H1 (cell line): ENCODE measurements at regions not wholly inside any gene's neighbourhood (a gene's known extent, or its start where the extent isn't known, plus 50 kb on each side); places are given as distances from the start of the nearest gene placed in this dataset.

Experiments used
- EP300 ChIP-seq, 2 experiments: IDR thresholded peaks; 1 replicate in 1 of 2; 2 replicates in 1 of 2; pipeline ENCODE4 v1.6.1; 2011 to 2012; ENCODE audit warnings: low read depth in 2 of 2, low read length in 2 of 2, mild to moderate bottlenecking in 2 of 2, borderline replicate concordance in 1 of 2, inconsistent platforms in 1 of 2, moderate library complexity in 1 of 2
- EZH2 ChIP-seq: fragments of 200-600 bp; sonication (generic); IDR thresholded peaks from 2 replicates; pipeline ENCODE4 v1.7.1; 2012; ENCODE audit warnings: low read depth, mild to moderate bottlenecking, moderate library complexity, low read length, inconsistent platforms; ENCODE audit not compliant: severe bottlenecking
- GABPA ChIP-seq: IDR thresholded peaks from 2 replicates; pipeline ENCODE4 v1.6.1; 2011; ENCODE audit warnings: mild to moderate bottlenecking, low read length, moderate library complexity, borderline replicate concordance; ENCODE audit not compliant: insufficient read depth
- POLR2AphosphoS5 ChIP-seq: IDR thresholded peaks from 2 replicates; pipeline ENCODE4 v1.6.1; 2011; ENCODE audit warnings: low read depth, low read length
- TF ChIP-seq, protein P1 (sequence below), 3 experiments: IDR thresholded peaks; 1 replicate in 2 of 3; 2 replicates in 1 of 3; pipeline versions ENCODE4 v1.5.1 to v1.6.1; 2011; ENCODE audit warnings: low read length in 3 of 3, mild to moderate bottlenecking in 3 of 3, inconsistent platforms in 2 of 3, low read depth in 1 of 3, moderate library complexity in 1 of 3; ENCODE audit not compliant: insufficient read depth in 1 of 3; ENCODE audit errors: control extremely low read depth in 1 of 3
- TF ChIP-seq, protein P2 (sequence below): IDR thresholded peaks from 2 replicates; pipeline ENCODE4 v1.6.1; 2011; ENCODE audit warnings: low read length, improper control_type of control experiment

DNA sequence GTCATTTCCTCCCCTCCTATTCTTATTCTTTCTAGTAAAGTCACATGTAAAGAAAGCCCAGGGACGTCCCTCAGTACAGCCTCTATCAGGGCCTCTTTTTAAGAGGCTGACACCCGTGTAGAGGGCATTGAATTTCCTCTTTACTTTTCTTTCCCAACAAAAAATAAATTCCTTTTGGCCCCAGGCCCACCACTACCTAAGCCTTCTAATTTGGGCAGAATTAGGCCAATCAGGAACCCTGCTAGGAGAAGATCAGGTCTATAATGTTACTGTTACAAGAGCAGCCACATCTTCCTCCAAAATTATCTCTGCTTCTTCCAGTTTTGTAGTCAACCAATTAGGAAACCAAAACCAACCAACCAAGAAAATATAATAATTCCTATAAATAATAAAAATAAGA lies 189.6 kb upstream of the NREP start:
- TF ChIP-seq, protein P1, sequence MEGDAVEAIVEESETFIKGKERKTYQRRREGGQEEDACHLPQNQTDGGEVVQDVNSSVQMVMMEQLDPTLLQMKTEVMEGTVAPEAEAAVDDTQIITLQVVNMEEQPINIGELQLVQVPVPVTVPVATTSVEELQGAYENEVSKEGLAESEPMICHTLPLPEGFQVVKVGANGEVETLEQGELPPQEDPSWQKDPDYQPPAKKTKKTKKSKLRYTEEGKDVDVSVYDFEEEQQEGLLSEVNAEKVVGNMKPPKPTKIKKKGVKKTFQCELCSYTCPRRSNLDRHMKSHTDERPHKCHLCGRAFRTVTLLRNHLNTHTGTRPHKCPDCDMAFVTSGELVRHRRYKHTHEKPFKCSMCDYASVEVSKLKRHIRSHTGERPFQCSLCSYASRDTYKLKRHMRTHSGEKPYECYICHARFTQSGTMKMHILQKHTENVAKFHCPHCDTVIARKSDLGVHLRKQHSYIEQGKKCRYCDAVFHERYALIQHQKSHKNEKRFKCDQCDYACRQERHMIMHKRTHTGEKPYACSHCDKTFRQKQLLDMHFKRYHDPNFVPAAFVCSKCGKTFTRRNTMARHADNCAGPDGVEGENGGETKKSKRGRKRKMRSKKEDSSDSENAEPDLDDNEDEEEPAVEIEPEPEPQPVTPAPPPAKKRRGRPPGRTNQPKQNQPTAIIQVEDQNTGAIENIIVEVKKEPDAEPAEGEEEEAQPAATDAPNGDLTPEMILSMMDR (IDR thresholded peaks at IDR 0.05; ENCODE audit: control extremely low read depth in 1 of 3, insufficient read depth in 1 of 3, low read depth in 1 of 3, low read length in 3 of 3), result no peak
- no peak for TF ChIP-seq EP300 (IDR thresholded peaks at IDR 0.05; ENCODE audit: borderline replicate concordance in 1 of 2, low read depth in 2 of 2, low read length in 2 of 2)
- TF ChIP-seq GABPA, result no peak
- no peak for TF ChIP-seq EZH2
- TF ChIP-seq POLR2AphosphoS5, result no peak
- TF ChIP-seq, protein P2, sequence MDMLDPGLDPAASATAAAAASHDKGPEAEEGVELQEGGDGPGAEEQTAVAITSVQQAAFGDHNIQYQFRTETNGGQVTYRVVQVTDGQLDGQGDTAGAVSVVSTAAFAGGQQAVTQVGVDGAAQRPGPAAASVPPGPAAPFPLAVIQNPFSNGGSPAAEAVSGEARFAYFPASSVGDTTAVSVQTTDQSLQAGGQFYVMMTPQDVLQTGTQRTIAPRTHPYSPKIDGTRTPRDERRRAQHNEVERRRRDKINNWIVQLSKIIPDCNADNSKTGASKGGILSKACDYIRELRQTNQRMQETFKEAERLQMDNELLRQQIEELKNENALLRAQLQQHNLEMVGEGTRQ, result no peak
